GM23248 (cell line): ENCODE measurements at regions not wholly inside any gene's neighbourhood (a gene's known extent, or its start where the extent isn't known, plus 50 kb on each side); places are given as distances from the start of the nearest gene placed in this dataset.

Source experiments
- DNase-seq: peaks from one replicate; pipeline ENCODE4 v3.0.0-alpha.2; 2015
- H2AFZ ChIP-seq: fragments of 200-600 bp; sonication (generic); 2 replicates; pipeline ENCODE4 v1.6.1; 2016; ENCODE audit warnings: antibody characterized with exemption
- H3F3A ChIP-seq: fragments of 200-600 bp; sonication (generic); 2 replicates; pipeline ENCODE4 v1.6.1; 2016; ENCODE audit warnings: mild to moderate bottlenecking, antibody characterized with exemption, mixed run types; ENCODE audit not compliant: insufficient read depth
- H3K27ac ChIP-seq: fragments of 200-600 bp; sonication (generic); 2 replicates; pipeline ENCODE4 v1.5.1; 2016; ENCODE audit warnings: mild to moderate bottlenecking
- H3K27me3 ChIP-seq: fragments of 200-600 bp; sonication (generic); replicated peaks from 2 replicates; pipeline ENCODE4 v1.6.1; 2016; ENCODE audit warnings: mild to moderate bottlenecking; ENCODE audit not compliant: insufficient read depth
- H3K36me3 ChIP-seq: fragments of 200-600 bp; sonication (generic); 2 replicates; pipeline ENCODE4 v1.6.1; 2016; ENCODE audit warnings: low read depth, mild to moderate bottlenecking
- H3K4me1 ChIP-seq: fragments of 200-600 bp; sonication (generic); 2 replicates; pipeline ENCODE4 v1.6.1; 2016; ENCODE audit warnings: mild to moderate bottlenecking; ENCODE audit not compliant: insufficient read depth
- H3K4me2 ChIP-seq: fragments of 200-600 bp; sonication (generic); one replicate; pipeline ENCODE4 v1.6.1; 2016; ENCODE audit warnings: mild to moderate bottlenecking; ENCODE audit not compliant: unreplicated experiment
- H3K4me3 ChIP-seq: fragments of 200-600 bp; sonication (generic); 2 replicates; pipeline ENCODE4 v1.5.1; 2016; ENCODE audit warnings: mild to moderate bottlenecking
- H3K79me2 ChIP-seq: fragments of 200-600 bp; sonication (generic); 2 replicates; pipeline ENCODE4 v1.6.1; 2016; ENCODE audit warnings: mild to moderate bottlenecking; ENCODE audit not compliant: insufficient read depth
- H3K9ac ChIP-seq: fragments of 200-600 bp; sonication (generic); 2 replicates; pipeline ENCODE4 v1.6.1; 2016; ENCODE audit warnings: mild to moderate bottlenecking
- H3K9me2 ChIP-seq: fragments of 200-600 bp; sonication (generic); 2 replicates; pipeline ENCODE4 v1.6.1; 2016; ENCODE audit warnings: mixed run types, mild to moderate bottlenecking, moderate library complexity; ENCODE audit not compliant: insufficient read depth
- H3K9me3 ChIP-seq: fragments of 200-600 bp; sonication (generic); one replicate; pipeline ENCODE4 v1.6.1; 2017; ENCODE audit warnings: low read depth
- H4K20me1 ChIP-seq: fragments of 200-600 bp; sonication (generic); 2 replicates; pipeline ENCODE4 v1.6.0; 2016; ENCODE audit not compliant: insufficient read depth
- EZH2 ChIP-seq: fragments of 200-600 bp; sonication (generic); IDR thresholded peaks from 2 replicates; pipeline ENCODE4 v1.6.1; 2018; ENCODE audit warnings: antibody characterized with exemption, mild to moderate bottlenecking; ENCODE audit not compliant: insufficient read depth, poor library complexity, severe bottlenecking
- EZH2phosphoT487 ChIP-seq: fragments of 200-600 bp; sonication (generic); IDR thresholded peaks from 2 replicates; pipeline ENCODE4 v1.6.1; 2018; ENCODE audit warnings: antibody characterized with exemption, moderate library complexity, mild to moderate bottlenecking, low read depth; ENCODE audit not compliant: insufficient read depth
- WGBS, 2 experiments: methylation state at CpG; one replicate each; pipeline ENCODE4 v1.1.6; 2015 to 2017; ENCODE audit warnings: low lambda C conversion rate in 2 of 2, low coverage in 1 of 2; ENCODE audit errors: missing lambda C conversion rate in 2 of 2; 5-methylcytosine and 5-hydroxymethylcytosine counted together
- in situ Hi-C: fragments of 300-500 bp; cut with MboI; formaldehyde crosslinking; loops from 2 replicates; pipeline ENCODE4 v1.15.0; 2020

DNA sequence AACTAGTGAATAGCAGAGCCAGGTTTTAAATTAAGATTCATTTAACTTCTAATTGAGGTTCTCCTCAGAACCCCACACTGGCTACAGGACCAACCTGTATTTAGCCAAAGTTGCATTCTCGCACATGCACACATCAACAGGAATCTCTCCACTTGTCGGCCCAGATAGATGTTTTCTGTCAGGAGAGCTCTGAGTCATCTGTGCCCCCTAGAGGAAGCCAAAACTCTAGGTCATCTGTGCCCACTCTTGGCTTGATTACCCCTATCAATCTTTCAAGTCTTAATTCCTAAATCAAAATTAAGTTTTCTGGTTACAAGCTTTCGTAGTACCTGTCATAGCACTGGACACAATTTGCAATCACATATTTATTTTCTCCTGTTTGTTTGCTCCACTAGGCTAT is 104.9 kb upstream of the EOMES start:
- Histone ChIP-seq H3K9ac (no peak overlapping the region), H3K4me1 (no peaks in the 10 kb centered on the region), H3K4me3 (no peak overlapping the region), H2AFZ (no peak overlapping the region), H3K36me3 (no peaks in the 10 kb centered on the region), H3F3A (no peaks in the 10 kb centered on the region), H3K27me3 (peaks cover 9% of the 10 kb centered on the region; the same call in 1 of the 2 replicates), H3K4me2 (no peak overlapping the region), H4K20me1 (no peaks in the 10 kb centered on the region), H3K79me2 (no peaks in the 10 kb centered on the region), H3K27ac (no peak overlapping the region), H3K9me2 (no peaks in the 10 kb centered on the region), H3K9me3 (no peaks in the 10 kb centered on the region)
- in situ Hi-C loops = no loop called here
- no peak for DNase-seq
- TF ChIP-seq EZH2phosphoT487 (no peak), EZH2 (no peak)
- 75 to 83% methylated on average over 3 of the region's 3 CpGs for WGBS, 2 experiments

DNA sequence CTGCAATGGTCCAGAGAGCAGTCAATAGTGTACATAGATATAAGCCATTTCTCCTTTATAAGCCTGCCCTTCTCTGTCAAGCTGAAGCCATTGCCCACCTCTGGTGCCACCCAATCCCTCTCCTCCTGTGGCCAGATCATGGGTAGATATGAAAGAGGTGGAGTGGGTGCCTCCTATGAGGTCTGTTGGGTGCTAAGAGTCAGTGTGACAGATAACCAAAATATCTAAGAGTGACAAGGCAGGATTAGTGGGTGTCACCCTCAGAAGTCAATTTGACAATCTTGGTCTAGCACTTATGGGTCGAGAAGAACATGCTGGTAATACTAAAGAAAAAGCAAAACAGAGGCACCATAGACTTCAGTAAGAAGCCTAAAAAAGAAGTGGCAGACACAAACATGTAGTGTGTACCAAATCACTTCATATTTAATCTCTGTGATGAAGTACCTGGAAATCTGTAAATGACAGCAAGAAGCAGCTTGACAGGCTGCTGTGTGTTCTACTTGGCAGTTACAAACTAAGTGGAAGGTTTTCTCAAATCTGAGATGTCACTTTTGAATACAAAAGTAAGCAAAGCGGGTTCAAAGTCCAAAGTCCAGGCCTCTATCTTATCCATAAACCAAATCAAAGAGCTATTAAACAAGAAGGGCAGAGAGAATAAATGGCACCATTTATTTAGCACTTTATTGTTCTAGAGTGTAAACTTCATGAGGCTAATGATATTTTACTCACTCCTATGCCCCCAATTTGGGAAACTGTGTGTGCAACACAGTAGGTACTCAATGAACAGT is 118.9 kb upstream of the EOMES start:
- Histone ChIP-seq H3K4me2 (no peak overlapping the region), H3K27ac (no peak overlapping the region), H3K4me1 (no peaks in the 10 kb centered on the region), H3K79me2 (no peaks in the 10 kb centered on the region), H3K27me3 (peaks cover 6% of the 10 kb centered on the region; the same call in 1 of the 2 replicates), H4K20me1 (no peaks in the 10 kb centered on the region), H2AFZ (no peak overlapping the region), H3K4me3 (no peak overlapping the region), H3K9me2 (no peaks in the 10 kb centered on the region), H3K9ac (no peak overlapping the region), H3K36me3 (no peaks in the 10 kb centered on the region), H3F3A (no peaks in the 10 kb centered on the region), H3K9me3 (no peaks in the 10 kb centered on the region)
- WGBS, 2 experiments = 28 to 32% methylated on average over 2 of the region's 2 CpGs
- no peak for TF ChIP-seq EZH2phosphoT487
- no peak for TF ChIP-seq EZH2
- in situ Hi-C loops = no loop called here
- no peak for DNase-seq

DNA sequence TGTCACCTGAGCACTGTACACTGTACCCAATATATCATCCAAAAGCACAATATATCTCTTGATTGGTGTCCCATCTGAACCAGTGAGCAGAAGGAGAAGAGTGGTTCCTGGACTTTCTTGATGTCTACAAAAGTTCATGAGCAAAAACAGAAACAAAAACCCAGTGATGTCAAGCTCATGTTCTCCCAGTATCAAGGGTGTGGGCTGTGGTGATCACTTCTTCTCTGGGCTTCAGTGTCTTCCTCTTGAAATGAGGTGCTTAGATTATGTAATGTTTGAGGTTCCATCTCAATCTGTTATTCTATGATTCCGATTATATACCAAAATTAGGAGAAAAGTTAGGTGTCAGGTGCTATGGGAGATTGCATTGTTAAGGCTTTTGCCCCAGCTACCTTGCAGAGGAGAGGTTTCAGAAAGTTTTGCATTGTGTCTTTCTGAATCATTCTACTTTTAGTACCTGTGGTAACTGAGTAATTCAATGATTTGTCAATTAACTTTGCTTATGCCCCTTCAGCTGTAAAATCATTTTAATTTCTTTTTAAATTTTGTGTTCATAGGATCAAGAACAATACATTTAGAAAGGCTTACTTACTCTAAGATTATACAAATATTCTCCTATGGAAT is 122.0 kb upstream of the EOMES start:
- no peak overlapping the region for H3K4me3 ChIP-seq
- H3K27me3 ChIP-seq = peaks cover 6% of the 10 kb centered on the region; the same call in 1 of the 2 replicates
- WGBS, 2 experiments = 0 to 4% methylated on average over 1 of the region's 1 CpG
- H4K20me1 ChIP-seq = no peaks in the 10 kb centered on the region
- H3F3A ChIP-seq = no peaks in the 10 kb centered on the region
- no peaks in the 10 kb centered on the region for H3K79me2 ChIP-seq
- DNase-seq = no peak
- H3K4me1 ChIP-seq = no peaks in the 10 kb centered on the region
- H3K9ac ChIP-seq = no peak overlapping the region
- no peak overlapping the region for H2AFZ ChIP-seq
- no peaks in the 10 kb centered on the region for H3K9me3 ChIP-seq
- in situ Hi-C loops = no loop called here
- TF ChIP-seq EZH2phosphoT487 (no peak), EZH2 (no peak)
- no peak overlapping the region for H3K27ac ChIP-seq
- no peaks in the 10 kb centered on the region for H3K36me3 ChIP-seq
- H3K4me2 ChIP-seq = no peak overlapping the region
- no peaks in the 10 kb centered on the region for H3K9me2 ChIP-seq

DNA sequence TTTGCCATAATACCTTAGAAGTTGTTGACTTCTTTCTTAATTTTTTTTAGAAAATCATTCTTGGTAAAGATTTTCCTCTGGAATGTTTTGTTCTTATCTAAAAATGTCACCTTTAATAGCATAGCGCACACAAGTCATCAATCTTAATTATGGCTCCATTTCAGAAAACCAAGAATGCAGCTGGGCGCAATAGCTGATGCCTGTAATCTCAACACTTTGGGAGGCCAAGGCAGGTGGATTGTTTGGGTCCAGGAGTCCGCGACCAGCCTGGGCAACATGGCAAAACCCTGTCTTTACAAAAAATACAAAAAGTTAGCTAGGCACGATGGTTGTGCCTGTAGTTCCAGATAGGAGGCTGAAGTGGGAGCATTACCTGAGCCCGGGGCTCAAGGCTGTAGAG is 125.6 kb upstream of the EOMES start:
- H3K4me1 ChIP-seq = no peaks in the 10 kb centered on the region
- no peaks in the 10 kb centered on the region for H3F3A ChIP-seq
- H3K27me3 ChIP-seq = 0 out of 2 replicates have a peak, but pooled peaks cover 6% of the 10 kb centered on the region
- no peaks in the 10 kb centered on the region for H3K36me3 ChIP-seq
- WGBS, 2 experiments = 22 to 26% methylated on average over 6 of the region's 6 CpGs
- in situ Hi-C loops = no loop called here
- H4K20me1 ChIP-seq = no peaks in the 10 kb centered on the region
- H2AFZ ChIP-seq = no peak overlapping the region
- no peak overlapping the region for H3K4me3 ChIP-seq
- no peaks in the 10 kb centered on the region for H3K79me2 ChIP-seq
- no peak overlapping the region for H3K9ac ChIP-seq
- no peaks in the 10 kb centered on the region for H3K9me3 ChIP-seq
- TF ChIP-seq EZH2 (no peak), EZH2phosphoT487 (no peak)
- H3K4me2 ChIP-seq = no peak overlapping the region
- DNase-seq = no peak
- H3K9me2 ChIP-seq = no peaks in the 10 kb centered on the region
- H3K27ac ChIP-seq = no peak overlapping the region
